ENCODE measurements at regions not wholly inside any gene's neighbourhood (a gene's known extent, or its start where the extent isn't known, plus 50 kb on each side); places are given as distances from the start of the nearest gene placed in this dataset.

DNA sequence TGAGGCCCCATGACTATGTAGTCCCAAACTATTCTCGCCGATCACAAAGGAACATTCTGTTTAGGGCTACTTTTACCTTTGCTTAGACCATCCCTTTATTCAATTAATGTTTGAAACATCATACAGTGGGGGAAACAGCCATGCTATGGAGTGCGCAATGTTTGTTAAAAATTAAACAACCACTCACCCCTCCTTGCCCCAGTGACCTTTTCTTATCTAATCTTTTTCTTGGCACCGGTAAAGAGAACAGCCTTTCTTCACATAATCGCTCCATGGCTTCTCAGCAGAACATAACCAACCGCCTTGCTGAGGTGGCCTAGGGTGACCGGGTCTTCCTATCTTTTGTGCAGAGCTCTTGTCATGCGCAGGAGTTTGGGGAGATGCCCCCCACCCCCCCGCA is 152.6 kb downstream of the VCX3A start:
- TF ChIP-seq POLR2AphosphoS5 (IDR thresholded peaks at IDR 0.05) (no peak), POLR2A (IDR thresholded peaks at IDR 0.05) (no peak), EP300 (IDR thresholded peaks at IDR 0.05) (no peak)
- TF ChIP-seq, protein P1, sequence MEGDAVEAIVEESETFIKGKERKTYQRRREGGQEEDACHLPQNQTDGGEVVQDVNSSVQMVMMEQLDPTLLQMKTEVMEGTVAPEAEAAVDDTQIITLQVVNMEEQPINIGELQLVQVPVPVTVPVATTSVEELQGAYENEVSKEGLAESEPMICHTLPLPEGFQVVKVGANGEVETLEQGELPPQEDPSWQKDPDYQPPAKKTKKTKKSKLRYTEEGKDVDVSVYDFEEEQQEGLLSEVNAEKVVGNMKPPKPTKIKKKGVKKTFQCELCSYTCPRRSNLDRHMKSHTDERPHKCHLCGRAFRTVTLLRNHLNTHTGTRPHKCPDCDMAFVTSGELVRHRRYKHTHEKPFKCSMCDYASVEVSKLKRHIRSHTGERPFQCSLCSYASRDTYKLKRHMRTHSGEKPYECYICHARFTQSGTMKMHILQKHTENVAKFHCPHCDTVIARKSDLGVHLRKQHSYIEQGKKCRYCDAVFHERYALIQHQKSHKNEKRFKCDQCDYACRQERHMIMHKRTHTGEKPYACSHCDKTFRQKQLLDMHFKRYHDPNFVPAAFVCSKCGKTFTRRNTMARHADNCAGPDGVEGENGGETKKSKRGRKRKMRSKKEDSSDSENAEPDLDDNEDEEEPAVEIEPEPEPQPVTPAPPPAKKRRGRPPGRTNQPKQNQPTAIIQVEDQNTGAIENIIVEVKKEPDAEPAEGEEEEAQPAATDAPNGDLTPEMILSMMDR (IDR thresholded peaks at IDR 0.05) = no peak
